NOMO-1 (cell line): ENCODE measurements at regions not wholly inside any gene's neighbourhood (a gene's known extent, or its start where the extent isn't known, plus 50 kb on each side); places are given as distances from the start of the nearest gene placed in this dataset.

ENCODE experiments used
- DNase-seq, 2 experiments: peaks; one replicate each; lab custom pipeline; 2025; ENCODE audit not compliant: unreplicated experiment in 2 of 2; lab: John Stamatoyannopoulos, UW

DNA sequence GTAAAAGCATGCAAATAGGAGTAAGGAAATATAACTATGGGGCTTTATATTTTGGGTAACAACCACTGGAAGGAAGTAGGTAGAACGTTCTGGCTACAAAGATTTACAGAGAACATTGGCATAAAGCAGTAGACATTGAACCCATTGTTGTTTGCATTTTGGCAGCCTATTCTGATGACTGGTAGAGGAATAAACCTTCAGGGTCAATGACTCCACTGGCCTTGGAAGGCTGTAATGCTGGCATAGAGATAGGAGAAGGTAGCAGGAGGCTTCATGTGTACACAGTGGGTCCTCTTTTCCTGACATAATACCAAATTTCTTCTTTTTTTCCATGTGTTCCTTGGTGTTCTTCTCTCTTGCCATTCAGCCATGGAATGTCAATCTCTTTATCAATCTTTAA is 462.8 kb upstream of the ZNF462 start:
- DNase-seq, result no peak

DNA sequence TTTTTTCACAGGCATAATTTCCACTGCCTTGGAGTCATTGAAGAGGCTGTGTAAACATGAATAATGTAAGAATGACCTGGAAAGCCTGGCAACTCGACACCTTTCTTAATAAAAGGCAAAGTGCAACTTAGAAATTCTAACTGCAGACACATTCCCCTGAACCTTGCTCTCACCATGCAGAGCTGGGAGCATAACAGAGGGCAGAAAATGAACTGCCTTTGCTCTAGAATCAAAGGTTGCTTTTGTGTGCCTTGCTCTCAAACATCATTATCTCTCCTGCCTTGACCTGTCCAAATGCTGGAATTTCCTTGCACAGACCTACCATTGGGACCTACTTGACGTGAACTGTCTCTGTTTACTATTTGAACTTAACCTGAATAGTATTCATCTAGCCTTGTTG is 462.0 kb upstream of the ZNF462 start:
- no peak for DNase-seq

DNA sequence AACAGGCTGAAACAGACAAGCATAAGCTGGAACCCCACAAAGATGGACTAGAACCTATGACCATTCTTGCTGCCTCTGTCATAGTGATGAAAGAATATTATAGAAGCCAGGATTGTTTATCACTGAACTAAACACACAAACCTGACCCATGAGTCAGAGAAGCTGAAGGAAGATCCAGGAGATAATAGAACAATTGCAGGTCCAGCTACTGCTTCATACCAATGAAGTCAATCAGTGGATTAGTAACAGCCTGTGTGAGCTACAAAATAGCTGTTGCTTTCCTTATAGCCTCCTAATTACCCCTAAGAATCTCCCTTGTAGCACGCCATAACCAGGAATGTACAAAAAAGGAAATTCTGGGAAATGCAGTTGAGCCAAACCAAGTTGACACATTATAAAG is 459.9 kb upstream of the ZNF462 start:
- no peak for DNase-seq

DNA sequence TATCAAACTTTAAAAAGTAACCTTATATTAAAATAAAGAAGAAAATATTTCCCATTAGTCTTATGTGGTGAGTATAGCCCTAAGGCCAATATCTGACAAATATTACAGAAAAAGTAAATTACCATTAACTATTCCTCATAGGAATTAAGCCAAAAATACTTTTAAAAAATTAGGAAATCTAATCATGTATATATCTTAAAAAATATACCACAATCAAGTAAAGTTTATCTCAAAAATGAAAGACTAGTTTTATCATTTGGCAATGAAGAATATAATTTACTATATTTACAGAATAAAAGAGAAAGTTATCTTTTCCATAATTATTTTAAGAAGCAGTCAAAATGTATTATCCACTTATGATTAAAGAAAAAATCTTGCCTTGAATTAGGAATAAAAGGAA is 458.8 kb upstream of the ZNF462 start:
- no peak for DNase-seq

DNA sequence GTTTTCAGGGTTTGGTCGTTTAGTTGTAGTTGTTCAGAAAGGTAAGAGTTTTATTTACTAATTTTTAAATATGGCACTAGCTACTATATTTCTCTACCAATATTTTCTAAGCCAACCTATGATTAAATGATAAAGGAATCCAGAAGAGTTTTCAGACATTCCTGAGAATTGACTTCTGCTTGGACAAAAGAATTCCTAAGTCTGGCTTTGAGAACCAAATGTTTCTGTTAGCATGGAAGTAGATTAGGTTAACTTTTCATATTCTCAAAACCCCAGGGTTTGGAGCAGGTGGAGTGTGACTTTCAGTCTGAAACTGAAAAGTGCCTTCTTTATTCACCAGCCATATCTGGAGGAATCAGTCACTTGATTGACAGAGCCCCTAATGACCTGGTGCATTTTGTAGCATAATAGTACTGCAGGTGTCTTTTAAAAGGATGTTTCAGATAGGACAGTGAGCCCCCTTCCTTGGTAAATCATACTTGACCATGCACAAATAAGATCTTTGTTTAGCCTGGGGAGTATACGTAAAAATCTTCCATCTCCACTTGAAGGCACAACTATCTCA is 457.0 kb upstream of the ZNF462 start:
- DNase-seq, result no peak

GRCh38 chr9:106414042-106414441 is 448.9 kb upstream of the ZNF462 start:
- no peak for DNase-seq

DNA sequence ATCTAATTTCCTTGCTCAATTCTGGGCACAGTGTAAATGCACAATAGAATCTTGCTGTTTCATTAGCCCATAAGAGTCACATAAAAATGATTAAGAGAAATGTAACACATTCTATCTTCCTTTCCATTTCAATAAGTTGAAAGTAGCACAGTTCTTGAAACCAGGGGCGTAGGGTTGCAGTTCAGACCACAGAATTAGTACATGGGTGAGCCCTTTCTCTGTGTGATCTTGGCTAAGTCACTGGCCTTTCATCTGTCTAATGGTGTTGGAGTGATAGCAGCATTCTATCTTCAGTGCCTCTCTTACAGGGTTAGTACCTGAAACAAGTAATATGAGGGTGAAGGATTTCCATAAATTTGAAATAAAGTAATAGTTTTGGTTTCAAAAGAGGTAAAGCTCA is 445.3 kb upstream of the ZNF462 start:
- DNase-seq, result no peak

- no peak for DNase-seq
Observed at GRCh38 chr9:106419829-106420228, 443.1 kb upstream of the ZNF462 start.

DNA sequence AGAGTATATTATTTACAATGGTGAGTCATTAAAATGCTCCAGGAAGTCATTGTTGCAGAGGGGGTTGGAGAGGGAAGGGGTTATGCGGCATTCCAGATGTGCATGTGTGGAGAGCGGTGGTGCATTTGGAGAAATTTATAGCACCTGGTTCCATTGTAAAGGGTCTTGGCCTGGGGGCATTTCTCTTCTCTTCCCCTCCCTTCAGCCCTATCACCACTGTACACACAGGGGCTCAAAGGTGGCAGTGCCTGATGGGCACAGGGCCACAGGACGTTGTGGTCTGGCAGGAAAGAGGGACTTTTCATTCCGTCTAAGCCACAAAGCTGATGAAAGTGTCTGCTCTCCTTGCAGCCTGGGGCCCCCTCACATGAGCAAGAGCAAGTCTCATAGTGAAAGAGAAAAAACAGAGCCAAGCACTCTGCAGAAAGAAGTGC is 442.4 kb upstream of the ZNF462 start:
- no peak for DNase-seq

DNA sequence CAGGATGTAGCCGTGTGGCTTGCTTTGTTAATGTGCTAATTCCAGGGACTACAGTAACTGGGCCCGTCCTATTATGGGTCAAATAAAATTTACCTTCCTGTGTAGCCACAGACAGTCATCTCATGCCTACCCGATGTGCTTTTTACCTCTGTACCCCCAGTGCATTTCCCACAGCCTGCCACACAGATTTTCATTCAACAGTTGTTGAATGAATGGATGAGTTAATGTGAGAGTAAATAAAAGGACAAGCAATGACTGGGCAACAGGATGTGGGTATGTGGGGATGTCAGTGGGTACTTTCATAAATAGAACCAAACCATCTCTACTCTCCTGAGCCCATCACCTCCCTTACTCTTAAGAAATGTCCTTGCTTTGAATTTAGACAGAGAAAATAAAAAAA is 441.2 kb upstream of the ZNF462 start:
- DNase-seq, result no peak

GRCh38 chr9:106423575-106423974 is 439.4 kb upstream of the ZNF462 start:
- DNase-seq, result no peak

DNA sequence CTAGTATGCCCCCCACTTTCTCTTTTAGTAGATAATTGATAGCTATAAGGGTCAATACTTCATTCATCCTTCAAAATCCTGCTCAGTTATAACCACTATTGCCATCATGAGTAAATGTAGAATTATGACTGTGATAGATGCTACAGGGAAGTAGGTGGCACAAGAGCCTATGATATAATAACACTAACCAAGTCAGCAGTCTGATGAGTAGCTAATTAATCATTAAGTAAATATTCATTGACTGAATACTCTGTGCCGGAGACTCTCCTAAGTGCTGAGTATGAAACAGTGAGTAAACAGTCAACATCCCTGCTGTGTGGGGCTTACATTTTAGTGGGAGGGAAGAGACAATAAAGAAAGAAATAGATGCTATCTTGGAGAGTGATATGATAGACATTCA is 430.3 kb upstream of the ZNF462 start:
- DNase-seq, result no peak

- DNase-seq, result no peak
Observed at GRCh38 chr9:106438928-106439327, 424.0 kb upstream of the ZNF462 start.

- no peak for DNase-seq
Observed at GRCh38 chr9:106441283-106441682, 421.7 kb upstream of the ZNF462 start.

DNA sequence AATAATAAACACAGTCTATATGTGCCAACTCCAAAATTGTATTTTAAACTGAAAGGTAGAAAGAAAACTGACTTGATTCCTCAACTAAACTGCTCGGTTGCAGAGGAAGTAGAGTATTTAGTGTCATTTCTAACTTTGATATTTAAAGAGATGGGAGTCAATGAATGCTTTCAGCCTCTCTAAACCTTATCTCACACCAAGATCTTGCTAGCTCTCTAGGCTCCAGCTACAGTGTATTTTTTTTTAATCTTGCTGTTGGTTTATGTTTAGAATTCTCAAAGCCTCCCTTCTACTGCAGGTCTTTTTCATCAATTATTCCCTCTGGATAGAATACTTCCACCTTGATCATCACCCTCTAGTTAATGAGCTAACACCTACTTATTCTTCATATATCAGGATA is 419.4 kb upstream of the ZNF462 start:
- no peak for DNase-seq

DNA sequence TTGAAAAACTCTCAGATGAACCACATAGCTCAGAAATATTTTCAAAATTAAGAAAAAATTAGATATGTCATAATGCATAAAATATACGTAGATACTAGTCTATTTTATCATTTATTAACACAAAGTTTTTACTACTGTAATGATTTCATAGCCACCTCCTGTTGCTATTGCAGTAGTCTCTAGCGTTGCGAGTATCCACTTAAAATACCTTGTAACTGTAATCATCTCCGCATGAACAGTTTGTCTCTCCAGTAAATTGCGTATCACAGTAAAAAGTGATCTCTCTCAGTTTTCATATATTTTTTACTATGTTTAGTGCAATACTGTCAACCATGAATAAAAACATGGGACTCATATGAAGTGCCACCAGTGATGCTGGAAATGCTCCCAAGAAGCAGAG is 417.9 kb upstream of the ZNF462 start:
- no peak for DNase-seq

- DNase-seq, result no peak
Observed at GRCh38 chr9:106449336-106449927, 413.5 kb upstream of the ZNF462 start.

DNA sequence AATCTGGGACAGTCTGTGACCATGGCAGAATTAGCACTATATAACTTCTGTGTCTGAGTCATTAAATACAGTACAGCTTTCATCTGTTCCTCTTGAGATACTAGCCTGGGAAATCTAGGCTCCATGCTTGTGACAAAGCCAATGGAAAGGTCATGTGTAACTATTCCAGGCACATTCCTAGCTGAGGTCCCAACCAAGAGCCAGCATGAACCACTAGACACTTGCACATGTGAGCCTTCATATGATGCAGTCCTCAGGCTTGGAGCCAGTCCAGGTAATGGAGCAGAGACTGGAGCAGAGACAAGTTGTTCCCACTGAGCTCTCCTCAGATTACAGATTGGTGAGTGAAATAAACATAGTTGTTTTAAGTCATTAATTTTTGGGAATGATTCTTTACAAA is 412.4 kb upstream of the ZNF462 start:
- DNase-seq, result no peak

DNA sequence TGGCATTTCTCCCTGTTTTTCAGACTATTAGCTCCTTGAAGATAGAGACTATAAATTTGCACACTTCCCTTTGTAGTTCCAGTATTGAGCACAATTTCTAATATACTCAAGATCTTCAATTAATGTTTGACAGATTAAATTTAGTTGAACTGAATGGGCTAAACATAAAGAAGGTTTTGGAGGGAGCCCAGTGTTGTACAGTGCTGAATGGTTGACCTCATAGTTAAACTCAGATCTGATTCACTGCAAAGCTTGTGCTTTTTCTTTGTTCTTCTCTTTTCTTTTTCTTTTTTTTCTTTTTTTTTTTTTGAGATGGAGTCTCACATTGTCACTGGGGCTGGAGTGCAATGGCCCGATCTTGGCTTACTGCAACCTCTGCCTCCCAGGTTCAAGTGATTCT is 411.7 kb upstream of the ZNF462 start:
- DNase-seq, result no peak

GRCh38 chr9:106456581-106456980 is 406.4 kb upstream of the ZNF462 start:
- no peak for DNase-seq

- DNase-seq, result no peak
Observed at GRCh38 chr9:106467113-106467864, 395.7 kb upstream of the ZNF462 start.

DNA sequence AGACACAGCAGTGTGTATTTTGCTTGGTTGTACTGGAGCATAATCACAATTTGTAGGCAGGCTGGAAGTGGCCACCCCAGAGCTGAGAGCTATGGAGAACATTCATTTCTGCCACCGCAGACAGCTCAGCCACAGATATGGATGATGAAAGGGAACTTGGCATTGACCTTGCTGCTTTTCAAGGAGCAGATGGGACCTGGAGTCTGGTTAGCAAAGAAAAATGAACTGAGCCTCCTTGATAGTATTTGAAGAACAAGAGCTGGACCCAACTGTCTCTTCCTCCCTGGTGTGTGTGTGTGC is 395.2 kb upstream of the ZNF462 start:
- no peak for DNase-seq

- DNase-seq, result no peak
Observed at GRCh38 chr9:106468431-106468830, 394.5 kb upstream of the ZNF462 start.
